GM18861 (cell line): ENCODE measurements at regions not wholly inside any gene's neighbourhood (a gene's known extent, or its start where the extent isn't known, plus 50 kb on each side); places are given as distances from the start of the nearest gene placed in this dataset.
"Not testable (repeated sequence)": the region's sequence is repeated elsewhere in the genome, so short reads cannot be mapped to it uniquely, and the experiment has no call there.

Experiments
- ATAC-seq: cut with Tn5 transposase; IDR thresholded peaks from one replicate; pipeline ENCODE4 v1.9.1; 2021; ENCODE audit not compliant: unreplicated experiment

DNA sequence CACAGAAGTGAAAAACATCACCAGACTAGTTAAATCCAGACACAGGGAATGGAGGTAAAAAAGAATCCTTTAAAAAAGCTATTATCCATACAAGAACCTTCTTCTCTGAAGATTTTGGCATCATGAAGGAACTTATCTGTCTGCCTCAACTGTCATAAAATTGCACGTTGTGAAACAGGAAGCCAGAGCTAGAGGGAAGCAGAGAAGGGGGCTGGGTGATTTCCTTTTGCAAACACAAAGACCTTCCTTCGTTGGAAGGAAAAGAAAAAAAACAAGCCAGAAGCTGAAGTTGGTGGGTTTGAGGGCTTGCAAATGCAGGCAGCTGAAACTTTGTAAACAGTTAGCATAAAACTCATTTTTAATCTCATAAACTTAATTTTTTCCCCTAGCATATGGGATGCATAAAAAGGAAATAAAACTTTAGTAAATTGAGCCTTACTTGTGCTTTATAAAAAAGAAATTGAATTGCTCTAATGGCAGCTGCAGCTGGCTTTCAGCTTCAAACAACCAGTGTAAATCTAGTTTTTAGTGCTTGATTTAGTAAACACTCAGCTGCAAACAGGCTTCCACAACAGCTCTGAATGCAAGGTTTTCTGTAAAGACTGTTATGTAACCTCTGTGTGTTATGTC, 101.6 kb downstream of the OTUD1 start:
- ATAC-seq, result no peak

DNA sequence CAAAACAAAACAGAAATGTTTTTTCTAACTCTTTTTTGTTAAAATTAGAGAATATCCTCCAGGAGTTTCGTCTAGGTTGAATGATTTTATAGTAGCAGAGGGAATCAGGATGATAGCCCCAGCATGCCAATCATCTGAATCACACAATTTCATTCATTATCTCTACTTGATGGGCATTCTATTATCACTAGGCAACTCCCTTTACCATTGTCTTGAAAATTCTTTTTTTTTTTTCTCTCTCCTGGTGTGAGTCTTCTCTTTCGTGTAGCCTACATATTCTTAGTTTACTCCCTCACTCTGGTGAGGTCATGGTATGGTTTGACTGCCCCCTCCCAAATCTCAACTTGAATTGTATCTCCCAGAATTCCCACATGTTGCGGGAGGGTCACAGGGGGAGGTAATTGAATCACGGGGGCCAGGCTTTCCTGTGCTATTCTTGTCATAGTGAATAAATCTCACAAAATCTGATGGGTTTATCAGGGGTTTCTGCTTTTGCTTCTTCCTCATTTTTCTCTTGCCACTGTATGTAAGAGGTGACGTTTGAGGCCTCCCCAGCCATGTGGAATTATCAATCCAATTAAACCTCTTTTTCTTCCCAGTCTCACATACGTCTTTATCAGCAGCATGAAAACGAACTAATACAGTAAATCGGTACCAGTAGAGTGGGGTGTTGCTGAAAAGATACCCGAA, 105.0 kb downstream of the OTUD1 start:
- no peak for ATAC-seq

DNA sequence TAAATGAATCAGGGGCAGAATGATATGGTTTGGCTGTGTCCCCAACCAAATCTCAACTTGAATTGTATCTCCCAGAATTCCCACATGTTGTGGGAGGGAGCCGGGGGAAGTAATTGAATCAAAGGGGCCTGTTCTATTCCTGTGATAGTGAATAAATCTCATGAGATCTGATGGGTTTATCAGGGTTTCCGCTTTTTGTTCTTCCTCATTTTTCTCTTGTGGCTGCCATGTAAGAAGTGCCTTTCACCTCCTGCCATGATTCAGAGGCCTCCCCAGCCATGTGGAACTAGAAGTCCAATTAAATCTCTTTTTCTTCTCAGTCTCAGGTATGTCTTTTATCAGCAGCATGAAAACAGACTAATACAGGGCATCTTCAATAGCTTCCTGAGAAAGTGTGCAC, 107.0 kb downstream of the OTUD1 start:
- ATAC-seq, result not testable (repeated sequence)

DNA sequence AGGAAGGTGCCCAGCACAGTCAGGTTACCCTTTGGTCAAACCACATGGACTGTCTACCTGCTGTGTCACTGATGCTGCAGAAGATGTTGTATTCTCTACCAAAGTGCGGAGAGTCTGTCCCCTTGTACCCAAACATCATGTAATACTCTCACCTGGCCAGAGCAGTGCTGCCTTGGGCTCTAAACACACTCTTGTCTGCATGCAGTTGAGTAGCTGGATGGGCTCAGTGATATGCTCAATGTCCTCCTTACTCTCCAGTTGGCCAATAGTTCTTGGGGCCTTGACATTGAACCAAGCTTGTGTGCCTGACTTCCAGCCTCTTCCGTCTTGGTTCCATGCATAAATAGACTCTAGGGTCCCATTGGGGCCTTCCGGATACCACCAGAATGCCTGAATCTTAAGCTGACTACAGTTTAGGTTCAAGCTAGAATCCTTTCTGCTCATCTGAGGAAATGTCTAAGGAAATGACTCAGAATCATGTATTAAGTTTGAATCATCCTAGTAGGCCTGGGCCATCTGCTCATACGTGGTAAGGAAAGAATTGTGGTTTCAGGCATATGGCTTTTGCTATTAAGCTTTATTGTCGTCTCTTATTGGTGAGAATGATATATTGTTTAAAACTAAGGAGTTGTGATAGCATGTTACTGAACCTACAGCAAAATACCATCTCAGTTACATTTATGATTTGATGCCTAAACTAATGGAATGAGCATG, 118.0 kb downstream of the OTUD1 start:
- no peak for ATAC-seq

DNA sequence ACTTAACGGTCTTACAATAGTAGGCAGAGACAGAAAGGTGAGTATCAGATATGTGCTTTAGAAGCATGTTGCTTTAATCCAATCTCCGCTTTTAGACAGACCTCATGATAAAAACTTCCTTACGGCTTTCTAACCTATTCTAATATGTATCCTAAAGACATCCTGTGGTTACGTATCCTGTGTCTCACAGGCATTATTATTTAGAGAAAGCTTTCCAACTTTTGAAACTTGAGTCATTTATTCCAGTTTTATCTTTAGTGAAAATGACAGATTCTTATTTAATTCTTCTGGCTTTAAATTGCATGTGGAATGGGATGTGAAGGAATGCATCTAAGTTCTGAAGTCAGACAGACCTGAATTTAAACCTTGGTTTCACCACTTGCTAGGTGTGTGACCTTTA, 118.9 kb downstream of the OTUD1 start:
- no peak for ATAC-seq

DNA sequence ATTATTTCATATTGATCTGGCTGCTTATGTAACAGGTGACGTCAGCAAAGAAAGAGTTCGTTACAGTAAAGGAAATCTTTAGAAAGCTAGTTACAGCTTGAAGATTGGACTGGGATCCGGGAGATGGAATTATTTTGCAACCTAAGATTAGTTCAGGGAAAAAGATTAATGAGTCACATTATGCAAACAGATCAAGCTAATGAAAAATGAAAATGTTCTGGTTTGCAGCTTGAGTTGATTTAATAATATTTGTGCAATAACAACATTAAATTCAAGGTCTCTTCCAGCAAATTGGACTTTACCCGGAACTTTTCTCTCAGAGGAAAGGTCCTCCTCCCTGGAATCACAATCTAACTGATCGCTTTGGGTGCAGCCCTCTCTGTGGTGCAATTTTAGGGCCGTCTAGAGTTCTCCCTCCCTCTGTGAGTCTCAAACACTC, 119.5 kb downstream of the OTUD1 start:
- ATAC-seq, result no peak

DNA sequence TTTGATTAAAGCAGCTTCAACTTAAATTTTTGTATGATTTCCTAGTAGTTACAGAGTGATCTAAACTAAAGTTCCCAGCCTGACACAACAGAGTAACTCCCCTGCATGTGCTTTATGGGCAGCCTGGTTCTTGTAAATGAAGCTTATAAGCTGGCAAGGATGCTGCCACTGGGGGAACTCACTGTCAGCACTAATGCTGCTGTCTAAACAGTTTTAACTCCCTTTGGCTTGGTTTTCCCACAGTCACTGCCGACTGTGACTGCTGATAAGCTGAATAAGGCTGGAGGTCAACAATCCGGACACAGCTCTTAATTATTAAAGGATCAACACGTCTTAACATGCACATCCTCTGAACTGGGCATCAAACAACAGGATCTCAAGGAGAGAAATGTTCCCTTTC, 130.1 kb downstream of the OTUD1 start:
- no peak for ATAC-seq

DNA sequence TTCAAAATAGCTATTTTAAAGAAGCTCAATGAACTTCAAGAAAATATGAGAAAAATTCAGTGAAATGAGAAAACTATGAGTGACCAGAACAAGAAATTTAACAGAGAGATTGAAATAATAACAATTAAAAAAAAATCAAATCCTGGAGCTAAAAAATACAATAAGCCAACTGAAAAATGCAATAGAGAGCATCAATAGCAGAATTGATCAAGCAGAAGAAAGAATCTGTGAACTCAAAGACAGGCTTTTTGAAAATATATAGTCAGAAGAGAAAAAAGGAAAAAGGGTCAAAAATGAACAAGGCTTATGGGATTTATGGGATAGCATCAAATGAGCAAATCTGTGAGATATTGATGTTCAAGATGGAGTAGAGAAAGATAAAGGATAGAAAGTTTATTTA, 133.0 kb downstream of the OTUD1 start:
- no peak for ATAC-seq

DNA sequence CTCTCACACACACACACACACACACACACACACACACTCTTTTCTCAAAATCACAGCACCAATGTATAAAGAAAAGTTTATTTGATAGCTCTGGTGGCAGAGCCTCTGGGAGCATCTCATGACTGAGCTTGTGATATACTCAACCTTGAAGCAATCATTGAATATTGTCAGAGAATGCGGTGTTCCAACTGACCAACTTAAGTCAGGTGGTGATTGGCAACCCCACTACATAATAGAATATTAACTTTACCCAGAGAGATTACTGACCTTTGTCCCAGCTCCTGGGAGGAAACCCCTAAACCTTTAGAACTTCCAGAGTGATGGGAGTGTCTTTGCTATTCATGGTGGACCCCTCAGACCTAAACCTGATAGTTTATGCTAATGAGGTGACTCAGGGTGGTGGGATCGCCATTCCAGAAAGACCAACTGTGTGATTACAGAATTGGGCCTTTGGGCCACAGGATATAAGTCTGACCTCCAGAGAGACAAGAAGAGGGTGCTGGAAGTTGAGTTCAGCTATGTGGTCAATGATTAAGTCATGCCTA, 143.1 kb downstream of the OTUD1 start:
- no peak for ATAC-seq

DNA sequence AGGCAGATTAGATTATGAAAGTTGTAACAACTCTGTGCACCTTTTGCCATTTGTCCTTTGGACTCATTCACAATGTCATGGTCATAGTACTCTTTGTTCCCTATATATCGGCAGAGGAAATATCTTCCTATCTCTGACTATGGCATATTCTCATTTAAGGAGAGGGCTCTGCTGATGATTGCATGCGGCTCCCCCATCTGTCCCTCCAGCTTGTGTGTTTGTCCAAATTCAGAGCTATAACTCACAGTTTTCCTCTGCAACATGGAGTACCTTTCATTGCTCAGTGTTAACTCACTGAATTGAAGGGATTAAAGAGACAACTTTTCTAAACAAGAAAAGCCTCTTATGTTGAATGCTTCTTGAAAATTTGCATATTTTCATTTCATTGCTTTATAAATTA, 145.5 kb downstream of the OTUD1 start:
- no peak for ATAC-seq

DNA sequence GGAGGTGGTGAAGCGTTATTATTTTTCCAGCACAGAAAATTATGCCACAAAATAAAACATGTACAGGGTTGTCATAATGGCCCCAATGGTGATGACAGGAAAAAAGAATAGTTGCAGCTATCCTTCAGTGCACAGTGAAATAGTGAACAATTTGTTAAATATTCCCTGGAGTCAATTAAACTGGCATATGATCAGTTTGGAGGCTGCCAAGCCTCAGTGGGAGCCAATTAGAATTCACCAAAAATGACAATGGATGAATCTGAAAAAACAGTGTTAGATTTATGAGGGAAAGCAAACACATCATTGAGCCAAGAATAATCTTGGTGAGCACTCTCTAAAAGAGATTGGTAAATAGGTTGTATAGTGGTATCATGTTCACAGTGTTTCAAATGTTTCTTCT, 146.3 kb downstream of the OTUD1 start:
- no peak for ATAC-seq

DNA sequence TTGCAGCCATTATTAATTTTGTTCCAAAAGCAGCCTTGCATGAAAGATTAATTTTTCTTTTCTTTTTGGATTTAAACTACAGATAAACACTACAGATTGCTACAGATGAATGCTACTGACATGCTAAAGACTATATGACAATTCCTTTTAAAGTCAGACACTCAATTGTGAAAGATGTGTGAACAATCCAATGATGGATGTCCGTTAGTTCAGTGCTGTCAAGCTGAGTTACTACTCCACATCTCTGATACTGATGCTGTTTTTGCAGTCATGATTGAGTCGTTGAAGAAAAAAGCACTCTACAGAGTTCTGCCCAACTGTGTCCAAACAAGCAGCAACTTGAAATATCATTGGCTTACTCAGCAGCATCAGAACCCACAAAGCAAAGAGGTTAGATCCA, 146.8 kb downstream of the OTUD1 start:
- ATAC-seq, result no peak

DNA sequence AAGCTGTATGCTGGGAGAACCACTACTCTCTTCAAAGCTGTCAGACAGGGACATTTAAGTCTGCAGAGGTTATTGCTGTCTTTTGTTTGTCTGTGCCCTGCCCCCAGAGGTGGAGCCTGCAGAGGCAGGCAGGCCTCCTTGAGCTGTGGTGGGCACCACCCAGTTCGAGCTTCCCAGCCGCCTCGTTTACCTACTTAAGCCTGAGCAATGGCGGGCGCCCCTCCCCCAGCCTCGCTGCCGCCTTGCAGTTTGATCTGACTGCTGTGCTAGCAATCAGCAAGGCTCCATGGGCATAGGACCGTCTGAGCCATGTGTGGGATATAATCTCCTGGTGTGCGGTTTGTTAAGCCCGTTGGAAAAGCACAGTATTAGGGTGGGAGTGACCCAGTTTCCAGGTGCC, 156.4 kb downstream of the OTUD1 start:
- not testable (repeated sequence) for ATAC-seq

DNA sequence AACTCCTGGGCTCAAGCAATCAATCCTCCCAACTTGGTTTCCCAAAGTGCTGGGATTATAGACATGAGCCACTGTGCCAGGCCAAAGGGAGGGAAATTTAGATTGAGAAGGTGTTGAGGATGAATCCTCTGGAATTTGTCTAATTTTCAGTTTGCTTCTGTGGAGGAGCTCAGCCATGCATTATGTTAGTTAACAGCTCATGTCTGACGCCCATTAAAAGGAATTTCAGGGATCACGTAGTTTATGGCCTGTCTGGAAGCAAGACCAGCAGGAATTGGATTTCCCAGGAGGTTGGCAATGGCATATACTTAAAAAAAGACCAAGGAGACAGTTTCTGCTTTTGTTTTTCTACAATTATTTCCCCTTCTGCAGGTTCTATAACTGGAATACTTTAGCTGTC, 165.7 kb downstream of the OTUD1 start:
- no peak for ATAC-seq

DNA sequence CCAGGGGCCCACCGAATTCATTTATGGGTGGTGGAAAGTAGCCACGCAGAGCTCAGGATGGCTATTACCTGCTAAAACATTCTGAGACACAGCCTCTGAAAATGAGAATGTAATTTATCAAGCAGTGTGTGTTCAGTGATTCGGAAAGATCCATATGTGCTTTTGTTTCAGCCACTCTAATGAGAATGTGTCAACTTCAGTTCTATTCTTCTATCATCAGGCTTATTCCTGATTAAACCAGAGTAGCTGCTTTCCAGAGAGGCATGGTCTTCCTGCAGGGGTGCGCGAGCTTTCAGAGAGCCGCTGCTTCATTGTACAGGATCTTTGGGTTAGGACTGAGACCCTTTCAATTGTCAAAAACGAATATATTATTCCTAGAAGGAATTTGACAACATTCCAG, 167.6 kb downstream of the OTUD1 start:
- ATAC-seq, result no peak

DNA sequence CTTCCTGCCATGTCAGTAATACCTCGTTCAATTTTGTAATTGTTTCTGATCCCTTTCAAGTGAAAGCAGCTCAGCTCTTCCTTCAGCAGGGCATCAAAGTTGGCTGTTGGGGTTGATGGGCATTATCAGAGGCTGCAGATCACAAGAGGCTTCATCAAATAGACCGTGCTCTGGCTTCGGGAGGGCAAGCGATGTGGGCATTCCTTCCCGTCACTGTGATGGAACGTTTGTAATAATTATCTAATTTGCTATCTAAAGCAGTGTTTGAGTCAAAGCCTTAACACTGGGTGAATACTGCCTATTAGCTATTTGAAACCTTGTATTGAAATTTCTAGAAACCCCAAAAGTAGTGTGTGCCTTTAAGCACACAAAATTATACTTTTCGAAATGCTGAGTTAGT, 170.1 kb downstream of the OTUD1 start:
- ATAC-seq, result no peak

DNA sequence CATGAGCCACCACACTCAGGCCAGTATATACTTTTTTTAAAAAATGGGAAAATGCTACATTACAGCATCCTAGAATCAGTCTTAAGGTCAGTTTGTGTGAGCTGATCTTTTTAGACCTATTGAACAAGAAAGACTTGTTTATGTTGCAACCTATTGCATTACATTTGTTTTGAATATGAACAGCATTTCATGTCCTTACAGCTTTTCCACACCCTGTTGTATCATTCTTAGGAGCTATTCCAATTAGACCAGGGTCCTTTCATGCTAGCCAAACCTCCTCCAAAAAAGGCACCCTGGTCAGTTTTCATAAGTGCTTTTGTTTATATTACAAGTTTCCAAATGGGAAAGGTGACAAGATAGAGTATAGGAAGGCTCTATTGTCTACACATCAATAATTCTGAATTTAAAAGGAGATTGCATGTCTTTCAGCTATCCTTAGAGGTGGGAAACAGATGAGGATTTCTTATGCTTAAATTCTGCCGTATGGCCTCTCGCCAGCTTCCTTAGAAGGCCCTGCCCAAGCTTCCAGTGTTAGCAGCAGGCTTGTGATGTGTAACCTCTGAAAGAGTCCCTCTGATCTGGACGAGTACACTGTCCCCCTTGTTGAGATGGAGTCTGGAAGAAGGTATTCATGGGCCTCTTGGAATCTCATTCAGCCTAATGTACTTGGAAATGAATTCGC, 171.9 kb downstream of the OTUD1 start:
- ATAC-seq, result no peak

DNA sequence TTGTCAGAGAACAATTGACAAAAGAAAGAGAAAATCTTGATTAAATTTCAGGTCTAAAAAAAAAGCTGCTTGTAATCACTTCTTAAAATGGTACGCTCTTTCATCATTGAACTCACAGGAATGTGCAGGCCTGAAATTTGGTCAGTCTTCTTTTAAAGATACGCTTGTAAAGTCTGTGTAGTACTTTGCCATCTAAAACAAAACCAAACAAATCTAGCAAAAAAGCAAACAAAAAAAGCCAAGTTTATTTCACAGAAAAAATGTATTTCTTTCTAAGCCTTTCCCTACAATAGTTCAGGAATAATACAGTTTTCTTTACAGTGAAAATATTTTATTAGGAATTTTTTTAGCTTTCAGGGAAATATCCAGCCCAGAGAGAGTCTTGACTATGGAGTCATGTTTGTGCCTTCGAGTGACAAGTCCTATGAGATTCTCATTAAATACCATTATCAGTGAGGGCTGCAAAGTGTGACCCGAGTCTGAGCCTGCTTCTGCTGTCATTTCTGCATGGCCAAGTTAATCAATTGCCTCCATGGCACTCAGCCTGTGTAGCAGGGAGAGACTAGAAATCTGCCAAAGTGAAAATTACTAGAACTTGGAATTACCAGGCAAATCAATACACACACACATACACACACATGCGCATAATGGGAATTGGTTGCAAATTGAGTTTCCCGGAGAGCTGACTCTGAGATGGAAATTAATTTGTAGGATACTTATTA, 172.6 kb downstream of the OTUD1 start:
- ATAC-seq, result no peak

DNA sequence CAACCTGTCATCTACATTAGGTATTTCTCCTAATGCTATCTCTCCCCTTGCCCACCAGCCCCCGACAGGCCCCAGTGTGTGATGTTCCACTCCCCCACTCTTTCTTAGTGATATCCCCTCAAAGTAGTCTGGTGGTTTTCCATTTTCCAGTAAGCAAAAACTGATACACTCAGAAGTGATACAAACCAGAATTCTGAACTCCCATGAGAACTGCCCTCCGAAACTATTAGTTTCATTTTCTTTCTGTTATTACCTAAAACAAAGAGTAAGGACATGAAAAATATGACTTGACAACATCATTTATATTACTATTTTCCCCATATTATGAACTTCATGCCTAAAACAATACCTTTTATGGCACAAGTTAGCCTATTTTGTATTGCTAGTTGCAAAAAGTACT, 175.0 kb downstream of the OTUD1 start:
- ATAC-seq, result peak; percentile 66

DNA sequence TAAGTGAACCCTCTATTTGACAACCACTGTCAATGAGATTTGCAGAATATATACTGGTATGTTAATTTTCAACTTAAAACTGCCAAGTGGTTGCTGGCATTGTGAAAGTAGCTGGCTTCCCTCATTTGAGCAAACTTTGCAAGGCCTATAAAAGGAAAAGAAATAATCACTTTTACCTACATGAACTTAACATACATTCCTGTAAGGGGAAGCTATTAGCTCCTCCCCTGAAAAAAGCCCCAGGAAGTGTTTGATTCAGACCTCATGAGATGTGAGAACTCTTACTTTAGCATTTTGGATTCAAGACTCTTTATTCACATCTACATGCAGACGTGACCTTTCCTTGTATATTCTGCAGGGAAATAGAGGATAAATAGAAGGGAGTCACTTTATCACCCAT, 175.6 kb downstream of the OTUD1 start:
- ATAC-seq, result peak; percentile 46

DNA sequence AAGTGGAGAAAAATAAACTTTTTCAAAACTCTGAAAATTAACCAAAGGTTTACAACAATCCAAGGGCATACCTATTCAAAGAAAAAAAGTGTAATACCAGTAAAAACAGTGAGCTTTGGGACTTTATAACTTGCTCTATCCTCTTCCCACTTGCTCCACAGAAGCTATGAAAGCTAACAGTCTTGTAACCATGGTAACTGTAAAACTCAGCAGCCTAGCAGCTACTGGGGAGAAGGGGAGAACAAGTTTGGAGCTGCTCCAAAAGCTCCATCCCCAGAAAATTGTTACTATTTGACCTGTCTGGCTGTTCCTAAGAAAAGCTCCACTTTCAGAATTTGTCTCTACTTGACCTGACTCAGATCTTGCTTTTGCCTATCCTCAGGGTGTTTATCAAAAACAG, 191.5 kb downstream of the OTUD1 start:
- no peak for ATAC-seq
